ACHN (cell line): ENCODE measurements at regions not wholly inside any gene's neighbourhood (a gene's known extent, or its start where the extent isn't known, plus 50 kb on each side); places are given as distances from the start of the nearest gene placed in this dataset.

Experiments used
- DNase-seq: peaks from one replicate; pipeline ENCODE4 v3.0.0-alpha.2; 2015
- in situ Hi-C: cut with HindIII; loops from 2 replicates; pipeline ENCODE4 v1.10.0; 2017; ENCODE audit warnings: low sequenced_read_pairs, low pct_ligation_motif_present, low pct_unique_long_range_greater_than_20kb

- in situ Hi-C loops: no loop called here
- no peak for DNase-seq
Measured at GRCh38 chr10:53298443-53298842, 525.9 kb upstream of the MBL2 start.

DNA sequence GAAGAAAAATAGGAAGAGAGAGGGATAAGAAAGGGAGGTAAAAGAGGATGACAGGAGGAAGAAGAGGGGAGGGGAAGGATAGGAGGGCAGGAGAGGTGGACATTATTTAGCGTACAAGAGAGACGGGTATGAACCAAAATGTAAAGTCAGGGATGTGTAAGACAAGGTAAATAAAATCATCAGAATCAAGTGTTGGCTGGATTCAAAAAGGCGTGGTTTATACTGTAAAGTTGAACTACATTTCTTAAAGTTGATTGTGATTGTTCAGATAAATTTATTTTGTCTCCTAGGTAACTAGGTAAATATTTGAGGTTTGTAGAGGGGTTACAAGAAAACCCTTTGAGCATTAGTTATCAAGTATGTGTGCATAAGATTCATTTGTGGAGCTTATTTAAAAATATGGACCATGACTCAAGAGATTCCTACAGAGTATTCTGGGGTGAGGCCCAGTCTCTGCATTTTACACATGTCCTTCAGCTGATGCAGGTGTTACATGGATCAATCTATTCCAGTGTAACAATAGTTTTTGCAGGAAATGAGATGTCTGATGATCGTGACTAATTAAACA, 512.1 kb upstream of the MBL2 start:
- in situ Hi-C loops: no loop called here
- no peak for DNase-seq

DNA sequence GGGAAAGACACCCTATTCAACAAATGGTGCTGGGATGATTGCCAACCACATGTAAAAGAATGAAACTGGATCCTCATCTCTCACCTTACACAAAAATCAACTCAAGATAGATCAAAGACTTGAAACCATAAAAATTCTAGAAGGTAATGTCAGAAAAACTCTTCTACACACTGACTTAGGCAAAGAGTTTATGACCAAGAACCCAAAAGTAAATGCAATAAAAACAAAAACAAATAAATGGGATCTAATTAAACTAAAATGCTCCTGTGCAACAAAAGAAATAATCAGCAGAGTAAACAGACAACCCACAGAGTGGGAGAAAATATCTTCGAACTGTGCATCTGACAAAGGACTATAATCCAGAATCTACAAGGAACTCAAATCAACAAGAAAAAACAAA, 504.2 kb upstream of the MBL2 start:
- no peak for DNase-seq
- in situ Hi-C loops: no loop called here

- in situ Hi-C loops: no loop called here
- no peak for DNase-seq
Measured at GRCh38 chr10:53269482-53269881, 496.9 kb upstream of the MBL2 start.

- DNase-seq: no peak
- in situ Hi-C loops: no loop called here
Measured at GRCh38 chr10:53260213-53260612, 487.6 kb upstream of the MBL2 start.

DNA sequence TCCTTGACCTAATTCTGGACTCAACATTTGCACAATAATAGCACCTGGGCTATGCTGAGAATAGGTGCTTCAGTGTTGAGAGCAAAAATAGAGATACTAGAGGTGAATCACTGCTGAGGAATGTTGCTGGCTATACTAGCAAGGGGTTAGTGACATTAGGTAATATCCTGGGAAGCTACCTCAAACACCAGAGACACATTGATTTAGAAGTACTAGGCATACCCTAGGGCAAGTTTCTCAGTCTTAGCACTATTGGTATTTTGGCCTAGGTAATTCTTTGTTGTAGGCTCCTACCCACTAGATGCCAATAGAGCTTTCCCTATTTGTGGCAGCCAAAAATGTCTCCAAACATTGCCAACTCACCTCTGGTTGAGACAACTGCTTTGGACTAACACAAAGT, 484.0 kb upstream of the MBL2 start:
- in situ Hi-C loops: no loop called here
- DNase-seq: no peak

- no peak for DNase-seq
- in situ Hi-C loops: no loop called here
Measured at GRCh38 chr10:53255661-53256205, 483.1 kb upstream of the MBL2 start.

DNA sequence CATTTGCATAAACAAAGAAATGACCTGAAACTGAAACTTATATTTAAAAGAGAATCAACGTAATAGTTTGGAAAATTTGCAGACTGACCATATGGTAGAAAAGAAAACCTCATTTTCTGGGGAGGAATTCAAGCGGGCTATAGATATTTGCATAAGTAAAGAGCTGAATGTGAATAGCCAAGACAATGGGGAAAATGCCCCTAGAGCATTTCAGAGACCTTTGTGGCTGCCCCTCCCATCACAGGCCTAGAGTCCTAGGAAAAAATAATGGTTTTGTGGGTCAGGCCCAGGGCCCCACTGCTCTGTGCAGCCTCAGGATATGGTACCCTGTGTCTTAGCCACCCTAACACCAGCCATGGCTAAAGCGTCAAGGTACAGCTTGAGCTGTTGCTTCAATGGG, 480.6 kb upstream of the MBL2 start:
- in situ Hi-C loops: no loop called here
- DNase-seq: no peak

- in situ Hi-C loops: no loop called here
- DNase-seq: no peak
Measured at GRCh38 chr10:53239873-53240272, 467.3 kb upstream of the MBL2 start.

GRCh38 chr10:53236941-53237340, 464.4 kb upstream of the MBL2 start:
- DNase-seq: no peak
- in situ Hi-C loops: no loop called here

- in situ Hi-C loops: no loop called here
- DNase-seq: no peak
Measured at GRCh38 chr10:53233749-53234148, 461.2 kb upstream of the MBL2 start.

GRCh38 chr10:53230651-53231050, 458.1 kb upstream of the MBL2 start:
- no peak for DNase-seq
- in situ Hi-C loops: no loop called here

- no peak for DNase-seq
- in situ Hi-C loops: no loop called here
Measured at GRCh38 chr10:53223851-53224250, 451.3 kb upstream of the MBL2 start.

- DNase-seq: no peak
- in situ Hi-C loops: no loop called here
Measured at GRCh38 chr10:53222806-53223205, 450.2 kb upstream of the MBL2 start.

GRCh38 chr10:53209944-53210611, 437.5 kb upstream of the MBL2 start:
- in situ Hi-C loops: no loop called here
- DNase-seq: peak; percentile 54

DNA sequence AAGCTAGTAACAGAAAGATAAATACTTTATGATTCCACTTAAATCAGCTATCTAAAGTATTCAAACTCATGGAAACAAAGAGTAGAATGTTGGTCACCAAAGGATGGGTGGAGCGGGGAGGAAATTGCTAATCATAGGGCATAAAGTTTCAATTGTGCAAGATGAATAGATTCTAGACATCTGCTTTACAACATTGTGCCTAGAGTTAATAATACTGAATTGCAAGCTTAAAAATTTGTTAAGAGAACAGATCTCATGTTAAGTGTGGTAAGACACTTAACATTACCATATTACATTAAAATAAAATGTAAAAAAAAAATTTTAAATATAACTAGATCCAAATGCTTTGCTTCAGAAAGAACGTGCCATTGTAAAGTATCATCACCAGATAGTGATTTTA, 411.1 kb upstream of the MBL2 start:
- in situ Hi-C loops: no loop called here
- no peak for DNase-seq

DNA sequence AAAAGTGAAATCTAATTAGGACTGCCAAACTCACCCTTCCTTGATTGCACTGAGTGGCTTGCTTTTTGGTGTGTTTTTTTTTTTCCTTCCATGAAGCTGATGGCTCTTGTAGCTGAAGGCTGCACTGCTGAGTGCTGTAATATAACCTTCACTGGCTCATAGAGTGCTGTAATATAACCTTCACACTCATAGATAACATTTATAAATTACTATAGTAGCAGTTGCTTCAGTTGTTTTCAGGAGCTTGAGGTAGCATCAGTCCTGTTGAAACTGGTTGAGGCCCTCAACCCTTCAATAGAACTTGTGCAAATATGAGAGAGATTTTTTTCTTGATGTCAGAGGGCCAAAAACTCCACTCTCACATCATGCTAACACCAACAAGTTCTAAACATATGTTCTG, 404.9 kb upstream of the MBL2 start:
- no peak for DNase-seq
- in situ Hi-C loops: no loop called here

DNA sequence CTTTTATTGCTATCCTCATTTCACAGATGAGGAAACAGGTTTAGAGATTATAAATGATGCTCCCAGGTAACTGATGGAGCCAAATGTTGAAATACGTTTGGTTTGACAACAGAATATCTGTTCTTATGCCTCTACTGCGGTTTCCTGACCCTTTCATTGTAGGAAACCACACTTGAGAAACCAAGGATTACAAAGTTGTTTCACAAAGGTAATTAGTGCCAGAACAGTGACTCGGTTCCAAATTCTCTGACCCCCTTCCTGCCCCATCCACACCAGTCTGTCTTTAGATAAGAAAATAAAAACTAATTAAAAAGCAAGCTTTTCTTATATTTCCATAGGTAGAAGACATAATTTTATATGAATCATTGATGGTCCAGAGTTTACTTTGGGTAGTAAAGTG, 393.7 kb upstream of the MBL2 start:
- in situ Hi-C loops: no loop called here
- DNase-seq: no peak

- DNase-seq: no peak
- in situ Hi-C loops: no loop called here
Measured at GRCh38 chr10:53162856-53163255, 390.3 kb upstream of the MBL2 start.

- DNase-seq: no peak
- in situ Hi-C loops: no loop called here
Measured at GRCh38 chr10:53161231-53161630, 388.6 kb upstream of the MBL2 start.
